H1 (cell line): ENCODE measurements at regions not wholly inside any gene's neighbourhood (a gene's known extent, or its start where the extent isn't known, plus 50 kb on each side); places are given as distances from the start of the nearest gene placed in this dataset.

ENCODE experiments used
- CTCF ChIA-PET: fragments of 300-600 bp; sonication (Branson Sonifier 250); formaldehyde crosslinking; loops from one replicate; lab custom pipeline; 2021; ENCODE audit not compliant: partially characterized antibody; lab: Charles Lee
- POLR2A ChIA-PET: fragments of 300-600 bp; sonication (Branson Sonifier 250); formaldehyde crosslinking; loops from one replicate; lab custom pipeline; 2021; ENCODE audit warnings: inconsistent platforms; ENCODE audit not compliant: partially characterized antibody; lab: Charles Lee
- DNase-seq, 2 experiments: peaks; one replicate each; pipeline versions ENCODE4 v3.0.0 to v3.0.0-alpha.2; 2010 to 2022; ENCODE audit warnings: low spot score in 2 of 2, low read depth in 1 of 2, mixed read lengths in 1 of 2
- FAIRE-seq: peaks from 2 replicates; lab custom pipeline; 2011; peaks lifted over from hg19 to GRCh38; lab: Jason Lieb, UNC
- H2AFZ ChIP-seq: 2 replicates; pipeline ENCODE4 v1.8.1; 2012; ENCODE audit warnings: low read length, inconsistent platforms
- H2AK5ac ChIP-seq: 2 replicates; pipeline ENCODE4 v1.6.1; 2013; ENCODE audit warnings: low read depth, low read length
- H2BK120ac ChIP-seq: replicated peaks from 2 replicates; pipeline ENCODE3; 2013; ENCODE audit warnings: low read depth, low read length, inconsistent platforms
- H2BK12ac ChIP-seq: 2 replicates; pipeline ENCODE4 v1.6.1; 2013; ENCODE audit warnings: low read depth, low read length
- H2BK15ac ChIP-seq: 2 replicates; pipeline ENCODE4 v1.6.1; 2013; ENCODE audit warnings: low read length
- H2BK20ac ChIP-seq: 2 replicates; pipeline ENCODE4 v1.6.1; 2013; ENCODE audit warnings: low read length
- H2BK5ac ChIP-seq: 2 replicates; pipeline ENCODE4 v1.6.1; 2013; ENCODE audit warnings: low read depth, low read length
- H3K14ac ChIP-seq: 2 replicates; pipeline ENCODE4 v1.6.1; 2013; ENCODE audit warnings: inconsistent platforms; ENCODE audit not compliant: insufficient read length
- H3K18ac ChIP-seq: 2 replicates; pipeline ENCODE4 v1.6.1; 2013; ENCODE audit warnings: low read length; ENCODE audit errors: extremely low read depth
- H3K23ac ChIP-seq: 2 replicates; pipeline ENCODE4 v1.6.1; 2013; ENCODE audit warnings: inconsistent platforms; ENCODE audit not compliant: insufficient read length
- H3K23me2 ChIP-seq: 2 replicates; pipeline ENCODE4 v1.6.1; 2013; ENCODE audit warnings: low read depth, low read length
- H3K27ac ChIP-seq: 2 replicates; pipeline ENCODE4 v1.6.1; 2011; ENCODE audit warnings: low read depth, low read length, inconsistent platforms
- H3K27me3 ChIP-seq, 4 experiments: replicated peaks in 1 of 4; 1 replicate in 1 of 4; 2 replicates in 3 of 4; pipeline versions ENCODE4 v1.6.1 to v1.8.1; 2011 to 2013; ENCODE audit warnings: low read length in 3 of 4, mild to moderate bottlenecking in 3 of 4, inconsistent platforms in 2 of 4, mixed read lengths in 2 of 4, moderate library complexity in 1 of 4; ENCODE audit not compliant: control insufficient read depth in 3 of 4, insufficient read depth in 3 of 4; ENCODE audit errors: extremely low read depth in 1 of 4
- H3K36me3 ChIP-seq, 4 experiments: 2 replicates each; pipeline versions ENCODE4 v1.6.1 to v1.8.1; 2011 to 2013; ENCODE audit warnings: mild to moderate bottlenecking in 4 of 4, low read length in 3 of 4, moderate library complexity in 2 of 4, control low read depth in 1 of 4, inconsistent platforms in 1 of 4; ENCODE audit not compliant: insufficient read depth in 4 of 4, control insufficient read depth in 2 of 4
- H3K4ac ChIP-seq: replicated peaks from 2 replicates; pipeline ENCODE3; 2013; ENCODE audit warnings: low read length, low read depth, mixed read lengths, inconsistent platforms; ENCODE audit not compliant: insufficient read length
- H3K4me1 ChIP-seq, 4 experiments: replicated peaks in 1 of 4; 1 replicate in 1 of 4; 2 replicates in 3 of 4; pipeline versions ENCODE4 v1.6.1 to v1.8.1; 2011 to 2013; ENCODE audit warnings: low read length in 3 of 4, inconsistent platforms in 2 of 4, mixed read lengths in 1 of 4; ENCODE audit not compliant: insufficient read depth in 4 of 4, control insufficient read depth in 3 of 4
- H3K4me2 ChIP-seq, 2 experiments: 2 replicates each; pipeline versions ENCODE4 v1.6.1 to v1.8.1; 2011 to 2013; ENCODE audit warnings: low read depth in 2 of 2, low read length in 2 of 2, control low read depth in 1 of 2, inconsistent platforms in 1 of 2, mild to moderate bottlenecking in 1 of 2; ENCODE audit not compliant: insufficient read depth in 1 of 2
- H3K4me3 ChIP-seq, 4 experiments: fragments of 200-600, 300-600 bp in 1 of 4; sonication (generic), shearing (Covaris generic), sonication (Bioruptor Twin) in 1 of 4; 2 replicates each; pipeline versions ENCODE4 v1.5.1 to v1.8.1; 2011 to 2016; ENCODE audit warnings: low read length in 4 of 4, low read depth in 3 of 4, control low read depth in 2 of 4, inconsistent platforms in 2 of 4, mild to moderate bottlenecking in 2 of 4, mixed read lengths in 1 of 4, moderate library complexity in 1 of 4; ENCODE audit not compliant: insufficient read depth in 2 of 4; ENCODE audit errors: extremely low read depth in 1 of 4
- H3K56ac ChIP-seq: replicated peaks from 2 replicates; pipeline ENCODE3; 2013; ENCODE audit warnings: low read depth, mild to moderate bottlenecking, mixed read lengths, low read length, inconsistent platforms; ENCODE audit not compliant: insufficient read length
- H3K79me1 ChIP-seq: 2 replicates; pipeline ENCODE4 v1.6.1; 2013; ENCODE audit warnings: low read depth, low read length, control low read depth
- H3K79me2 ChIP-seq, 2 experiments: 2 replicates each; pipeline versions ENCODE4 v1.6.1 to v1.8.1; 2012 to 2013; ENCODE audit warnings: low read length in 2 of 2, mild to moderate bottlenecking in 2 of 2, inconsistent platforms in 1 of 2; ENCODE audit not compliant: insufficient read depth in 2 of 2, control insufficient read depth in 1 of 2
- H3K9ac ChIP-seq, 4 experiments: replicated peaks in 1 of 4; 1 replicate in 1 of 4; 2 replicates in 3 of 4; pipeline versions ENCODE4 v1.6.1 to v1.8.1; 2011 to 2013; ENCODE audit warnings: low read depth in 3 of 4, low read length in 3 of 4, control low read depth in 2 of 4, mild to moderate bottlenecking in 2 of 4, moderate library complexity in 2 of 4, inconsistent platforms in 1 of 4; ENCODE audit errors: extremely low read depth in 1 of 4
- H3K9me3 ChIP-seq, 2 experiments: 2 replicates each; pipeline versions ENCODE4 v1.6.1 to v1.8.1; 2012 to 2013; ENCODE audit warnings: mild to moderate bottlenecking in 2 of 2, moderate library complexity in 2 of 2, control low read depth in 1 of 2, inconsistent platforms in 1 of 2, low read depth in 1 of 2, low read length in 1 of 2, mixed read lengths in 1 of 2; ENCODE audit not compliant: insufficient read depth in 2 of 2
- H4K20me1 ChIP-seq, 2 experiments: replicated peaks in 1 of 2; 2 replicates each; pipeline versions ENCODE3 to v1.8.1; 2011 to 2013; ENCODE audit warnings: inconsistent platforms in 2 of 2, low read length in 2 of 2, mild to moderate bottlenecking in 1 of 2; ENCODE audit not compliant: insufficient read depth in 2 of 2, control insufficient read depth in 1 of 2
- H4K5ac ChIP-seq: 2 replicates; pipeline ENCODE4 v1.6.1; 2013; ENCODE audit warnings: low read length, low read depth, mixed read lengths, inconsistent platforms; ENCODE audit not compliant: insufficient read length
- H4K8ac ChIP-seq: 2 replicates; pipeline ENCODE4 v1.8.0; 2013; ENCODE audit warnings: mild to moderate bottlenecking, moderate library complexity, low read length, inconsistent platforms; ENCODE audit not compliant: insufficient read depth; ENCODE audit errors: extremely low read depth
- H4K91ac ChIP-seq: replicated peaks from 2 replicates; pipeline ENCODE3; 2013; ENCODE audit warnings: low read length, mixed read lengths, inconsistent platforms; ENCODE audit not compliant: insufficient read length
- BCL11A ChIP-seq, 2 experiments: IDR thresholded peaks; one replicate each; pipeline ENCODE4 v1.6.1; 2011; ENCODE audit warnings: low read depth in 2 of 2, low read length in 2 of 2, mild to moderate bottlenecking in 2 of 2
- CEBPB ChIP-seq: IDR thresholded peaks from 2 replicates; pipeline ENCODE4 v1.6.1; 2012; ENCODE audit warnings: low read depth, low read length
- GTF2F1 ChIP-seq: IDR thresholded peaks from 2 replicates; pipeline ENCODE4 v1.6.1; 2012; ENCODE audit warnings: low read depth, low read length, improper control_type of control experiment, borderline replicate concordance
- MAFK ChIP-seq: IDR thresholded peaks from 2 replicates; pipeline ENCODE4 v1.6.1; 2012; ENCODE audit warnings: low read depth, mild to moderate bottlenecking, improper control_type of control experiment, low read length
- POLR2AphosphoS5 ChIP-seq: IDR thresholded peaks from 2 replicates; pipeline ENCODE4 v1.6.1; 2011; ENCODE audit warnings: low read depth, low read length
- RAD21 ChIP-seq, 2 experiments: IDR thresholded peaks in 1 of 2; conservative IDR thresholded peaks in 1 of 2; 2 replicates each; pipeline ENCODE4 v1.6.1; 2011; ENCODE audit warnings: low read depth in 2 of 2, low read length in 2 of 2, improper control_type of control experiment in 1 of 2, inconsistent platforms in 1 of 2, mild to moderate bottlenecking in 1 of 2, moderate library complexity in 1 of 2
- RFX5 ChIP-seq: IDR thresholded peaks from 2 replicates; pipeline ENCODE4 v1.6.1; 2011; ENCODE audit warnings: low read depth, low read length, improper control_type of control experiment, borderline replicate concordance
- RXRA ChIP-seq: IDR thresholded peaks from 2 replicates; pipeline ENCODE4 v1.6.1; 2011; ENCODE audit warnings: low read depth, mild to moderate bottlenecking, low read length, moderate library complexity; ENCODE audit not compliant: insufficient read depth
- SAP30 ChIP-seq: fragments of 300-600 bp; sonication (generic); IDR thresholded peaks from 2 replicates; pipeline ENCODE4 v1.7.1; 2012; ENCODE audit warnings: low read length, moderate library complexity, mild to moderate bottlenecking, inconsistent platforms; ENCODE audit not compliant: insufficient read depth, insufficient replicate concordance
- SP2 ChIP-seq: IDR thresholded peaks from 2 replicates; pipeline ENCODE4 v1.6.1; 2012; ENCODE audit warnings: mild to moderate bottlenecking, low read length, inconsistent platforms
- TEAD4 ChIP-seq: IDR thresholded peaks from 2 replicates; pipeline ENCODE4 v1.6.1; 2012; ENCODE audit warnings: low read depth, low read length, inconsistent platforms, mixed read lengths
- YY1 ChIP-seq: IDR thresholded peaks from 2 replicates; pipeline ENCODE4 v1.6.1; 2011; ENCODE audit warnings: low read depth, mild to moderate bottlenecking, low read length
- WGBS, 2 experiments: shearing (Covaris generic) in 1 of 2; methylation state at CpG; one replicate each; pipeline versions ENCODE4 v1.1.6 to v1.1.7; 2013 to 2015; ENCODE audit warnings: low lambda C conversion rate in 2 of 2, mixed read lengths in 2 of 2, inconsistent platforms in 1 of 2, low coverage in 1 of 2, missing lambda C conversion rate in 1 of 2; ENCODE audit not compliant: insufficient replicate concordance in 2 of 2, insufficient coverage in 1 of 2, insufficient read length in 1 of 2; ENCODE audit errors: extremely low coverage in 1 of 2, missing lambda C conversion rate in 1 of 2; 5-methylcytosine and 5-hydroxymethylcytosine counted together
- TF ChIP-seq, protein P1 (sequence below): IDR thresholded peaks from 2 replicates; pipeline ENCODE4 v1.6.1; 2012; ENCODE audit warnings: inconsistent platforms
- TF ChIP-seq, protein P2 (sequence below): IDR thresholded peaks from 2 replicates; pipeline ENCODE4 v1.6.1; 2012; ENCODE audit warnings: inconsistent platforms

DNA sequence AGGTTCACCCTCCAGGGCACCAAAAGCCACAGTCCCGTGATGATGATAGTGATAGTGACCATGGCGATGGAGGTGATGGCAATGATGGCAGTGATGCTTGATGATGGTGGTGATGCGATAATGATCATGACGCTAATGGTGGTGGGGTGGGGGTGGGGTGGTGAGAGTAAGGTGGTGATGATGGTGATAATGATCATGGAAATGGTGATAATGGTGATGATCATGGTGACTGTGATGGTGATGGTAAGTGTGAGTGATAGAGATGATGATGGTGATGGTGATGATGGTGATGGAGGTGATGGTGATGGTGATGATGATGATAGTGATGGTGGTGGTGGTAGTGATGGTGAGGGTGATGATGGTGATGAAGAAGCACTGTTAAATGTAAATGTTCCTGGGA, 96.9 kb downstream of the SYNE3 start:
- no peaks in the 10 kb centered on the region for H3K79me2 ChIP-seq
- no peaks in the 10 kb centered on the region for H3K4me1 ChIP-seq
- H3K4me3 ChIP-seq, result no peak overlapping the region
- no peak overlapping the region for H3K9ac ChIP-seq
- no peak for DNase-seq
- H3K79me1 ChIP-seq, result no peaks in the 10 kb centered on the region
- H3K23ac ChIP-seq, result no peak overlapping the region
- no peak overlapping the region for H3K4ac ChIP-seq
- no peaks in the 10 kb centered on the region; a peak in 2 of 7 replicates for H3K27me3 ChIP-seq
- H4K20me1 ChIP-seq, result no peaks in the 10 kb centered on the region
- no peak overlapping the region for H3K14ac ChIP-seq
- H3K18ac ChIP-seq, result no peak overlapping the region
- H3K27ac ChIP-seq, result no peak overlapping the region
- peaks cover 3% of the 10 kb centered on the region; the same call in 1 of the 2 replicates for H3K23me2 ChIP-seq
- no peak overlapping the region for H4K8ac ChIP-seq
- H2BK12ac ChIP-seq, result no peak overlapping the region
- H2AFZ ChIP-seq, result no peak overlapping the region
- peak overlapping the region; percentile 65 for H3K56ac ChIP-seq
- ChIA-PET POLR2A (no interaction called here), CTCF (interaction anchor here (0.6 kb wide), 1 partner anchor 18 kb away, joined by 4 read pairs; no protein-coding TSS in a partner anchor)
- no peak overlapping the region for H4K5ac ChIP-seq
- H2BK15ac ChIP-seq, result no peak overlapping the region
- no peak overlapping the region for H2BK20ac ChIP-seq
- H3K36me3 ChIP-seq, result no peaks in the 10 kb centered on the region
- no peak overlapping the region for H4K91ac ChIP-seq
- WGBS, 2 experiments, result 99% methylated on average over 4 of the region's 4 CpGs; no CpG with 5 or more reads in 1 of the 2 experiments
- no peak overlapping the region for H2BK120ac ChIP-seq
- H3K4me2 ChIP-seq, result no peak overlapping the region
- H3K9me3 ChIP-seq, result 0 out of 4 replicates have a peak, but pooled peaks cover 0 to 4% of the 10 kb centered on the region in 2 experiments
- H2BK5ac ChIP-seq, result no peak overlapping the region
- FAIRE-seq, result no peak
- no peak overlapping the region for H2AK5ac ChIP-seq
- no peak for TF ChIP-seq GTF2F1
- no peak for TF ChIP-seq RXRA
- no peak for TF ChIP-seq SAP30
- TF ChIP-seq RFX5, result no peak
- no peak for TF ChIP-seq POLR2AphosphoS5
- no peak for TF ChIP-seq MAFK
- no peak for TF ChIP-seq SP2
- no peak for TF ChIP-seq RAD21 (IDR thresholded peaks at IDR 0.05 in 1 of 2, conservative IDR thresholded peaks at IDR 0.05 in 1 of 2; ENCODE audit: low read depth in 2 of 2, low read length in 2 of 2)
- TF ChIP-seq YY1, result no peak
- TF ChIP-seq, protein P1, sequence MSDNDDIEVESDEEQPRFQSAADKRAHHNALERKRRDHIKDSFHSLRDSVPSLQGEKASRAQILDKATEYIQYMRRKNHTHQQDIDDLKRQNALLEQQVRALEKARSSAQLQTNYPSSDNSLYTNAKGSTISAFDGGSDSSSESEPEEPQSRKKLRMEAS, result no peak
- no peak for TF ChIP-seq BCL11A (IDR thresholded peaks at IDR 0.05; ENCODE audit: low read depth in 2 of 2, low read length in 2 of 2)
- TF ChIP-seq, protein P2, sequence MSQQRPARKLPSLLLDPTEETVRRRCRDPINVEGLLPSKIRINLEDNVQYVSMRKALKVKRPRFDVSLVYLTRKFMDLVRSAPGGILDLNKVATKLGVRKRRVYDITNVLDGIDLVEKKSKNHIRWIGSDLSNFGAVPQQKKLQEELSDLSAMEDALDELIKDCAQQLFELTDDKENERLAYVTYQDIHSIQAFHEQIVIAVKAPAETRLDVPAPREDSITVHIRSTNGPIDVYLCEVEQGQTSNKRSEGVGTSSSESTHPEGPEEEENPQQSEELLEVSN, result no peak
- TF ChIP-seq TEAD4, result no peak
- TF ChIP-seq CEBPB, result no peak
